H1 (cell line): ENCODE measurements at regions not wholly inside any gene's neighbourhood (a gene's known extent, or its start where the extent isn't known, plus 50 kb on each side); places are given as distances from the start of the nearest gene placed in this dataset.

Source experiments
- CTCF ChIA-PET: fragments of 300-600 bp; sonication (Branson Sonifier 250); formaldehyde crosslinking; loops from one replicate; lab custom pipeline; 2021; ENCODE audit not compliant: partially characterized antibody; lab: Charles Lee
- POLR2A ChIA-PET: fragments of 300-600 bp; sonication (Branson Sonifier 250); formaldehyde crosslinking; loops from one replicate; lab custom pipeline; 2021; ENCODE audit warnings: inconsistent platforms; ENCODE audit not compliant: partially characterized antibody; lab: Charles Lee
- DNase-seq, 2 experiments: peaks; one replicate each; pipeline versions ENCODE4 v3.0.0 to v3.0.0-alpha.2; 2010 to 2022; ENCODE audit warnings: low spot score in 2 of 2, low read depth in 1 of 2, mixed read lengths in 1 of 2
- FAIRE-seq: peaks from 2 replicates; lab custom pipeline; 2011; peaks lifted over from hg19 to GRCh38; lab: Jason Lieb, UNC
- H2AFZ ChIP-seq: 2 replicates; pipeline ENCODE4 v1.8.1; 2012; ENCODE audit warnings: low read length, inconsistent platforms
- H2AK5ac ChIP-seq: 2 replicates; pipeline ENCODE4 v1.6.1; 2013; ENCODE audit warnings: low read depth, low read length
- H2BK120ac ChIP-seq: replicated peaks from 2 replicates; pipeline ENCODE3; 2013; ENCODE audit warnings: low read depth, low read length, inconsistent platforms
- H2BK12ac ChIP-seq: 2 replicates; pipeline ENCODE4 v1.6.1; 2013; ENCODE audit warnings: low read depth, low read length
- H2BK15ac ChIP-seq: 2 replicates; pipeline ENCODE4 v1.6.1; 2013; ENCODE audit warnings: low read length
- H2BK20ac ChIP-seq: 2 replicates; pipeline ENCODE4 v1.6.1; 2013; ENCODE audit warnings: low read length
- H2BK5ac ChIP-seq: 2 replicates; pipeline ENCODE4 v1.6.1; 2013; ENCODE audit warnings: low read depth, low read length
- H3K14ac ChIP-seq: 2 replicates; pipeline ENCODE4 v1.6.1; 2013; ENCODE audit warnings: inconsistent platforms; ENCODE audit not compliant: insufficient read length
- H3K18ac ChIP-seq: 2 replicates; pipeline ENCODE4 v1.6.1; 2013; ENCODE audit warnings: low read length; ENCODE audit errors: extremely low read depth
- H3K23ac ChIP-seq: 2 replicates; pipeline ENCODE4 v1.6.1; 2013; ENCODE audit warnings: inconsistent platforms; ENCODE audit not compliant: insufficient read length
- H3K23me2 ChIP-seq: 2 replicates; pipeline ENCODE4 v1.6.1; 2013; ENCODE audit warnings: low read depth, low read length
- H3K27ac ChIP-seq: 2 replicates; pipeline ENCODE4 v1.6.1; 2011; ENCODE audit warnings: low read depth, low read length, inconsistent platforms
- H3K27me3 ChIP-seq, 4 experiments: replicated peaks in 1 of 4; 1 replicate in 1 of 4; 2 replicates in 3 of 4; pipeline versions ENCODE4 v1.6.1 to v1.8.1; 2011 to 2013; ENCODE audit warnings: low read length in 3 of 4, mild to moderate bottlenecking in 3 of 4, inconsistent platforms in 2 of 4, mixed read lengths in 2 of 4, moderate library complexity in 1 of 4; ENCODE audit not compliant: control insufficient read depth in 3 of 4, insufficient read depth in 3 of 4; ENCODE audit errors: extremely low read depth in 1 of 4
- H3K36me3 ChIP-seq, 4 experiments: 2 replicates each; pipeline versions ENCODE4 v1.6.1 to v1.8.1; 2011 to 2013; ENCODE audit warnings: mild to moderate bottlenecking in 4 of 4, low read length in 3 of 4, moderate library complexity in 2 of 4, control low read depth in 1 of 4, inconsistent platforms in 1 of 4; ENCODE audit not compliant: insufficient read depth in 4 of 4, control insufficient read depth in 2 of 4
- H3K4ac ChIP-seq: replicated peaks from 2 replicates; pipeline ENCODE3; 2013; ENCODE audit warnings: low read length, low read depth, mixed read lengths, inconsistent platforms; ENCODE audit not compliant: insufficient read length
- H3K4me1 ChIP-seq, 4 experiments: replicated peaks in 1 of 4; 1 replicate in 1 of 4; 2 replicates in 3 of 4; pipeline versions ENCODE4 v1.6.1 to v1.8.1; 2011 to 2013; ENCODE audit warnings: low read length in 3 of 4, inconsistent platforms in 2 of 4, mixed read lengths in 1 of 4; ENCODE audit not compliant: insufficient read depth in 4 of 4, control insufficient read depth in 3 of 4
- H3K4me2 ChIP-seq, 2 experiments: 2 replicates each; pipeline versions ENCODE4 v1.6.1 to v1.8.1; 2011 to 2013; ENCODE audit warnings: low read depth in 2 of 2, low read length in 2 of 2, control low read depth in 1 of 2, inconsistent platforms in 1 of 2, mild to moderate bottlenecking in 1 of 2; ENCODE audit not compliant: insufficient read depth in 1 of 2
- H3K4me3 ChIP-seq, 4 experiments: fragments of 200-600, 300-600 bp in 1 of 4; sonication (generic), shearing (Covaris generic), sonication (Bioruptor Twin) in 1 of 4; 2 replicates each; pipeline versions ENCODE4 v1.5.1 to v1.8.1; 2011 to 2016; ENCODE audit warnings: low read length in 4 of 4, low read depth in 3 of 4, control low read depth in 2 of 4, inconsistent platforms in 2 of 4, mild to moderate bottlenecking in 2 of 4, mixed read lengths in 1 of 4, moderate library complexity in 1 of 4; ENCODE audit not compliant: insufficient read depth in 2 of 4; ENCODE audit errors: extremely low read depth in 1 of 4
- H3K56ac ChIP-seq: replicated peaks from 2 replicates; pipeline ENCODE3; 2013; ENCODE audit warnings: low read depth, mild to moderate bottlenecking, mixed read lengths, low read length, inconsistent platforms; ENCODE audit not compliant: insufficient read length
- H3K79me1 ChIP-seq: 2 replicates; pipeline ENCODE4 v1.6.1; 2013; ENCODE audit warnings: low read depth, low read length, control low read depth
- H3K79me2 ChIP-seq, 2 experiments: 2 replicates each; pipeline versions ENCODE4 v1.6.1 to v1.8.1; 2012 to 2013; ENCODE audit warnings: low read length in 2 of 2, mild to moderate bottlenecking in 2 of 2, inconsistent platforms in 1 of 2; ENCODE audit not compliant: insufficient read depth in 2 of 2, control insufficient read depth in 1 of 2
- H3K9ac ChIP-seq, 4 experiments: replicated peaks in 1 of 4; 1 replicate in 1 of 4; 2 replicates in 3 of 4; pipeline versions ENCODE4 v1.6.1 to v1.8.1; 2011 to 2013; ENCODE audit warnings: low read depth in 3 of 4, low read length in 3 of 4, control low read depth in 2 of 4, mild to moderate bottlenecking in 2 of 4, moderate library complexity in 2 of 4, inconsistent platforms in 1 of 4; ENCODE audit errors: extremely low read depth in 1 of 4
- H3K9me3 ChIP-seq, 2 experiments: 2 replicates each; pipeline versions ENCODE4 v1.6.1 to v1.8.1; 2012 to 2013; ENCODE audit warnings: mild to moderate bottlenecking in 2 of 2, moderate library complexity in 2 of 2, control low read depth in 1 of 2, inconsistent platforms in 1 of 2, low read depth in 1 of 2, low read length in 1 of 2, mixed read lengths in 1 of 2; ENCODE audit not compliant: insufficient read depth in 2 of 2
- H4K20me1 ChIP-seq, 2 experiments: replicated peaks in 1 of 2; 2 replicates each; pipeline versions ENCODE3 to v1.8.1; 2011 to 2013; ENCODE audit warnings: inconsistent platforms in 2 of 2, low read length in 2 of 2, mild to moderate bottlenecking in 1 of 2; ENCODE audit not compliant: insufficient read depth in 2 of 2, control insufficient read depth in 1 of 2
- H4K5ac ChIP-seq: 2 replicates; pipeline ENCODE4 v1.6.1; 2013; ENCODE audit warnings: low read length, low read depth, mixed read lengths, inconsistent platforms; ENCODE audit not compliant: insufficient read length
- H4K8ac ChIP-seq: 2 replicates; pipeline ENCODE4 v1.8.0; 2013; ENCODE audit warnings: mild to moderate bottlenecking, moderate library complexity, low read length, inconsistent platforms; ENCODE audit not compliant: insufficient read depth; ENCODE audit errors: extremely low read depth
- H4K91ac ChIP-seq: replicated peaks from 2 replicates; pipeline ENCODE3; 2013; ENCODE audit warnings: low read length, mixed read lengths, inconsistent platforms; ENCODE audit not compliant: insufficient read length
- ASH2L ChIP-seq: fragments of 200-600, 300-600 bp; sonication (generic); IDR thresholded peaks from one replicate; pipeline ENCODE4 v1.7.1; 2017; ENCODE audit warnings: low read length
- CBX5 ChIP-seq: fragments of 300-800, 300-1000 bp; sonication (generic); IDR thresholded peaks from 2 replicates; pipeline ENCODE4 v1.7.1; 2016; ENCODE audit warnings: antibody characterized with exemption, low read length, low read depth
- CHD2 ChIP-seq: IDR thresholded peaks from 2 replicates; pipeline ENCODE4 v1.6.1; 2012; ENCODE audit warnings: low read length, improper control_type of control experiment
- GTF2F1 ChIP-seq: IDR thresholded peaks from 2 replicates; pipeline ENCODE4 v1.6.1; 2012; ENCODE audit warnings: low read depth, low read length, improper control_type of control experiment, borderline replicate concordance
- HDAC6 ChIP-seq: IDR thresholded peaks from one replicate; pipeline ENCODE4 v1.7.1; 2012; ENCODE audit warnings: low read depth, mild to moderate bottlenecking, inconsistent platforms, low read length, moderate library complexity
- KDM1A ChIP-seq: fragments of 200-600, 300-600 bp; sonication (generic); IDR thresholded peaks from 2 replicates; pipeline ENCODE4 v1.7.1; 2016; ENCODE audit warnings: mild to moderate bottlenecking, low read length, borderline replicate concordance
- PHF8 ChIP-seq: fragments of 200-600 bp; sonication (generic); conservative IDR thresholded peaks from 2 replicates; pipeline ENCODE4 v1.7.1; 2012; ENCODE audit warnings: low read depth, mild to moderate bottlenecking, inconsistent platforms, low read length, moderate library complexity
- POU5F1 ChIP-seq: IDR thresholded peaks from 2 replicates; pipeline ENCODE4 v1.6.1; 2011; ENCODE audit warnings: low read depth, mild to moderate bottlenecking, low read length, moderate library complexity
- RAD21 ChIP-seq, 2 experiments: IDR thresholded peaks in 1 of 2; conservative IDR thresholded peaks in 1 of 2; 2 replicates each; pipeline ENCODE4 v1.6.1; 2011; ENCODE audit warnings: low read depth in 2 of 2, low read length in 2 of 2, improper control_type of control experiment in 1 of 2, inconsistent platforms in 1 of 2, mild to moderate bottlenecking in 1 of 2, moderate library complexity in 1 of 2
- SIN3A ChIP-seq, 2 experiments: IDR thresholded peaks in 1 of 2; conservative IDR thresholded peaks in 1 of 2; 2 replicates each; pipeline ENCODE4 v1.6.1; 2011 to 2012; ENCODE audit warnings: low read length in 2 of 2, improper control_type of control experiment in 1 of 2, low read depth in 1 of 2, mild to moderate bottlenecking in 1 of 2
- SIRT6 ChIP-seq: IDR thresholded peaks from one replicate; pipeline ENCODE4 v1.7.1; 2012; ENCODE audit warnings: low read length, inconsistent platforms
- TAF1 ChIP-seq: IDR thresholded peaks from 2 replicates; pipeline ENCODE4 v1.6.1; 2011; ENCODE audit warnings: mild to moderate bottlenecking, low read depth, low read length
- WGBS, 2 experiments: shearing (Covaris generic) in 1 of 2; methylation state at CpG; one replicate each; pipeline versions ENCODE4 v1.1.6 to v1.1.7; 2013 to 2015; ENCODE audit warnings: low lambda C conversion rate in 2 of 2, mixed read lengths in 2 of 2, inconsistent platforms in 1 of 2, low coverage in 1 of 2, missing lambda C conversion rate in 1 of 2; ENCODE audit not compliant: insufficient replicate concordance in 2 of 2, insufficient coverage in 1 of 2, insufficient read length in 1 of 2; ENCODE audit errors: extremely low coverage in 1 of 2, missing lambda C conversion rate in 1 of 2; 5-methylcytosine and 5-hydroxymethylcytosine counted together
- TF ChIP-seq, protein P1 (sequence below): IDR thresholded peaks from 2 replicates; pipeline ENCODE4 v1.6.1; 2012; ENCODE audit warnings: inconsistent platforms

DNA sequence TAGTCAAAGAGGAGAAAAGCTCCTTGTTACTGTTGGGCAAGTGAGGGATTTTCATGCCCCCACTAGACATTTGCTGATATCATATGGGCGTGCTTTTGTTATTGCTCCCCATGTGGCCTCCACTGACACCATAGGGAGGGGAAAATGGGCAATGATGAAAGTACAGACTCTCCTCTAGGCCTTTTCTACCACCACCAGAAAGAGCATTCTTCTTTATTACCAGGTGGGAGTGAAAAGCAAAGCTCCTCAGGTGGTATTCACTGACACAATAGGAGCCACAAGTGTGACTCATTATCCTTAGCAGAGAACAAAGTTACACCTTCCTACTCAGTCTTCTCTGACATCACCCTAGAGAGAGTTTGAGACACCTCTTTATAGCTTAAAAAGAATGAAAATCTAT is 667.1 kb downstream of the LTN1 start:
- Histone ChIP-seq H3K27ac (no peak overlapping the region), H3K23ac (no peak overlapping the region), H3K36me3 (peaks cover 0 to 11% (median 0%) of the 10 kb centered on the region in 4 experiments; a peak in 2 of 8 replicates), H2BK5ac (no peak overlapping the region), H3K9me3 (peaks cover 9 to 18% of the 10 kb centered on the region in 2 experiments; a peak in 2 of 4 replicates), H3K23me2 (no peaks in the 10 kb centered on the region), H3K4me3 (peak overlapping the region in 1 of 4 experiments; percentile 17; a peak in 1 of 8 replicates), H4K20me1 (no peaks in the 10 kb centered on the region), H3K56ac (no peak overlapping the region), H2BK20ac (no peak overlapping the region), H3K4me2 (peak overlapping the region; percentile 4 to 18; a peak in 2 of 4 replicates), H2BK15ac (no peak overlapping the region), H3K79me2 (no peaks in the 10 kb centered on the region), H3K14ac (no peak overlapping the region), H4K91ac (no peak overlapping the region), H2BK12ac (no peak overlapping the region), H2AK5ac (no peak overlapping the region), H3K79me1 (no peaks in the 10 kb centered on the region), H4K5ac (no peak overlapping the region), H3K18ac (no peak overlapping the region), H2AFZ (no peak overlapping the region), H3K9ac (no peak overlapping the region), H3K4ac (no peak overlapping the region), H3K4me1 (peaks cover 0 to 7% (median 1%) of the 10 kb centered on the region in 4 experiments; a peak in 3 of 7 replicates), H3K27me3 (no peaks in the 10 kb centered on the region), H2BK120ac (no peak overlapping the region), H4K8ac (no peak overlapping the region)
- ChIA-PET POLR2A (interaction anchor here (0.9 to 1.7 kb wide), 2 partner anchors 15 to 256 kb away, joined by 4 read pairs; no protein-coding TSS in a partner anchor), CTCF (interaction anchor here (1.0 to 3.1 kb wide), 4 partner anchors 11 to 566 kb away, joined by 4 to 15 read pairs (median 6); no protein-coding TSS in a partner anchor)
- WGBS, 2 experiments = 29% methylated on average over 1 of the region's 1 CpG; no CpG with 5 or more reads in 1 of the 2 experiments
- FAIRE-seq (peak; percentile 70), DNase-seq (peak in 1 of 2 experiments; percentile 41)
- no peak for TF ChIP-seq SIN3A (conservative IDR thresholded peaks at IDR 0.05 in 1 of 2, IDR thresholded peaks at IDR 0.05 in 1 of 2; ENCODE audit: low read depth in 1 of 2, low read length in 2 of 2)
- no peak for TF ChIP-seq CBX5
- TF ChIP-seq CHD2 = no peak
- TF ChIP-seq KDM1A = no peak
- TF ChIP-seq SIRT6 = no peak
- no peak for TF ChIP-seq GTF2F1
- TF ChIP-seq POU5F1 = no peak
- TF ChIP-seq RAD21 (IDR thresholded peaks at IDR 0.05 in 1 of 2, conservative IDR thresholded peaks at IDR 0.05 in 1 of 2; ENCODE audit: low read depth in 2 of 2, low read length in 2 of 2) = no peak
- TF ChIP-seq HDAC6 = no peak
- TF ChIP-seq, protein P1, sequence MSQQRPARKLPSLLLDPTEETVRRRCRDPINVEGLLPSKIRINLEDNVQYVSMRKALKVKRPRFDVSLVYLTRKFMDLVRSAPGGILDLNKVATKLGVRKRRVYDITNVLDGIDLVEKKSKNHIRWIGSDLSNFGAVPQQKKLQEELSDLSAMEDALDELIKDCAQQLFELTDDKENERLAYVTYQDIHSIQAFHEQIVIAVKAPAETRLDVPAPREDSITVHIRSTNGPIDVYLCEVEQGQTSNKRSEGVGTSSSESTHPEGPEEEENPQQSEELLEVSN = no peak
- no peak for TF ChIP-seq ASH2L
- TF ChIP-seq TAF1 = no peak
- no peak for TF ChIP-seq PHF8
